ENCODE measurements at regions not wholly inside any gene's neighbourhood (a gene's known extent, or its start where the extent isn't known, plus 50 kb on each side); places are given as distances from the start of the nearest gene placed in this dataset.
"Not testable (repeated sequence)": the region's sequence is repeated elsewhere in the genome, so short reads cannot be mapped to it uniquely, and the experiment has no call there.

- DNase-seq = no peak
Observed at GRCh38 chr14:48814562-48814961, 771.6 kb downstream of the RPS29 start.

- no peak for DNase-seq
Observed at GRCh38 chr14:48805315-48805714, 780.9 kb downstream of the RPS29 start.

DNA sequence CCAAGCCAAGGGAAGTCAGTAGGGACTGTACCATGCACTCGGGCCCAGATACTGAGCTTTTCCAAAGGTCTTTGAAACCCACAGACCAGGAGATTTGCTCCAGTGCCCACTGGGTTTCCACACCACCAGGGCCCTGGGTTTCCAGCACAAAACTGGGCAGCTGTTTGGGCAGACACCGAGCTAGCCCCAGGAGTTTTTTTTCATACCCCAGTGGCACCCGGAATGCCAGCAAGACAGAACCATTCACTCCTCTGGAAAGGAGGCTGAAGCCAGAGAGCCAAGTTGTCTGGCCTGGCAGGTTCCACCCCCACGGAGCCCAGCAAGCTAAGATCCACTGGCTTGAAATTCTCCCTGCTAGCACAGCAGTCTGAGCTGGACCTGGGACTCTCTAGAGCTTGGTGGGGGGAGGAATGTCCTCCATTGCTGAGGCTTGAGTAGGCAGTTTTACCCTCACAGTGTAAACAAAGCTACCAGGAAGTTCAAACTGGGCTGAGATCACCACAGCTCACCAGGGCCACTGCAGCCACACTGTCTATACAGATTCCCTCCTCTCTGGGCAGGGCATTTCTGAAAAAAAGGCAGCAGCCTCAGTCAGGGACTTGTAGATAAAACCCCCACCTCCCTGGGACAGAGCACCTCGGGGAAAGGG lies 793.7 kb downstream of the RPS29 start:
- DNase-seq = no peak

DNA sequence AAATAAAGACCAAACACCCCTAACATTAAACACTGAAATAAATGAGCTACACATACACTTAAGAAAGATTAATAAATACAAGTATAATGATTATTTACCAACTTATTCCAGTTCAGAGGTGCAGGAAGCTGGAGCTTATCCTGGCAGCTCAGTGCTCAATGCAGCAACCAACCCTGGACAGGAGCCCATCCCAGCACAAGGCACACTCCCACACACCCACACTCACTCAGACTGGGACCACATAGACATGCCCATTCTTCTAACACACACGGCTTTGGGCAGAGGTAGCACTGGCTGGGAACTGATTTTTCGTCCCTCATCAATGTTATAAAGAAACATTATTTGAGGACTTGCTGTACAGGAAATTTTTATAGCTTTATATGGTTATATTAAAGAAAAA lies 797.4 kb downstream of the RPS29 start:
- no peak for DNase-seq

DNA sequence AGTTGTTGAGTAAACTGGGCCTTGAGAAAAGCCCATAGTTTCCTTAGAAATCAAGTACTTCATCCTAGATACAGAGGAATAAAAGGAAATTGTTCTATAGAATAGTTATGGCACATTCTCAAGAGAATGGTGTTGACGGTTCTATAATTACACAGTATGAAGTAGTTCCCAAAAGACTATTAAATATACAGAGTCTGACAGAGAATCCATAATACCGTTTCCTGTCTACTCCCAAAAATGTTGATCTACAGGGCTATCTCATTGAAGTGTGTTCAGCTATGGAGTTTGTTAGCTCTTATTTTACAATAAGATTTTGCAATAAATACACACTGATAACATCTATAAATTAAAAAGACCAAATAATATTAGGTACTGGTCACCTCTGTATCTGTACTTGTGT lies 799.7 kb downstream of the RPS29 start:
- DNase-seq = no peak

DNA sequence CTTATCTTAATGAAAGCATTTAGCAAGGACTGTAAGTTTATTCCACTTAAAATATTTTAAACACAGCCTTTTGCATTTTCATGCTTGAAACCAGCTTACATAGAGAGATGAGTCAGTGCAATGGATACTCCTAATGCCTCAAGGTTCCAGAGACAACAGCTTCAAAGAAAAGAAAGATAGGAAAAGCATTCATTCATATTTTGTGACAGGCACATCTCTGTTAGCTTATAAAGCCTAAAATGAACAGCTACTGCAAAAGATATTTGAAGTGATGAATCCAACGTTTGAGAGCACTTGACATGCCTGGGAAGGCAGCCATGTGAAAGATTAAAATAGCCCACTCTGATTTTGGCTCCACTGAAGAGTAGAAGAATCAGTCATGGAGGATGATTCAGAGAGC lies 814.5 kb downstream of the RPS29 start:
- DNase-seq = no peak

- DNase-seq = no peak
Observed at GRCh38 chr14:48751293-48751692, 834.9 kb downstream of the RPS29 start.

DNA sequence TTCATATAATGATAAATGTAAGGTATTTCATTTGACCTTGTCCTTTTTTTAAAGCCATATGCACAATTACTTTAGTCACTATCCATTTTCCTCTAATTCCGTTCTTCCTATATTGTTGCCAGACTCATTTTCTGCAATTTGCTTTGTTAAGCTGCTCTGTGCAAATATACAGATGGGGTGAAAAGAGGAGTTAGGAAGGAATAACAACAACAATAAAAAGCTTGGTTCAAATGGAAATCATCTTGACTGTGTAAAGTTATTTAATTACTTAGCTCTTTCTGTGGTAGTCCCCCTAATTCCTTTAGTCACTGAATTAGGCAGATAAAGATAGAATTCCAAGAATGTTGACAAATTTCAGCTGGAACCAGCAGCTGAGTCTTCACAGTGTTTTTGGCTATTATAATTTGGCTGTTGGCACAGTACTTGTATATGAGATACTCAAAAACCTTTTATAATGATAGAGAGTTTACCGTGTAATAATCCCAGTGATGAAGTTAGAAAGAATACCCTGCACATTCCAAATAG lies 838.0 kb downstream of the RPS29 start:
- no peak for DNase-seq

DNA sequence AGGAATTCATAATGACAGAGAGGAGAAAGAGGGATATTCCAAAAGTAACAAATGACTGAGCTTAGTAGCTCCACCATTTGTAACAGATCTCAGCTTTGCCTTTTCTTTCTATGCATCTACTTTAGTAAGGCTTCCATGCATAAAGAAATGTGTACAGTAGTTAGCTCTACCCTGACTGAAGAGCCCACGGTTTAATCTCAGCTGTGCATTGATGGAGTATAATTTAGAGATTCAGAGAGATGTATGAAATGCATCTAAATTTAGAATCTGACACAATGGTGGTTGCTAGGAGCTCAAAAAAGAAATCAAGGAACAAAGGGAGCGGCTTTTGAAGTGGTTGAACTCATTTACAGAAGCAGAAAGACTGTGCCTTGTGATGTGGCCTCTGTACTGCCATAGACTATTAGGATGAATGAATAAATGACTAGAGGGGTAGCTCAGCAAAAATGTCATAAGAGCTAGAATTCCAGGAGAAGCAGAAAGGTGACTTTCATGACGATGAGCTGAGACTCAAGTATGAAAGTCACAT lies 838.6 kb downstream of the RPS29 start:
- DNase-seq = no peak

GRCh38 chr14:48744202-48744601 lies 842.0 kb downstream of the RPS29 start:
- no peak for DNase-seq

- DNase-seq = no peak
Observed at GRCh38 chr14:48738186-48738925, 847.8 kb downstream of the RPS29 start.

- no peak for DNase-seq
Observed at GRCh38 chr14:48735607-48736006, 850.6 kb downstream of the RPS29 start.

DNA sequence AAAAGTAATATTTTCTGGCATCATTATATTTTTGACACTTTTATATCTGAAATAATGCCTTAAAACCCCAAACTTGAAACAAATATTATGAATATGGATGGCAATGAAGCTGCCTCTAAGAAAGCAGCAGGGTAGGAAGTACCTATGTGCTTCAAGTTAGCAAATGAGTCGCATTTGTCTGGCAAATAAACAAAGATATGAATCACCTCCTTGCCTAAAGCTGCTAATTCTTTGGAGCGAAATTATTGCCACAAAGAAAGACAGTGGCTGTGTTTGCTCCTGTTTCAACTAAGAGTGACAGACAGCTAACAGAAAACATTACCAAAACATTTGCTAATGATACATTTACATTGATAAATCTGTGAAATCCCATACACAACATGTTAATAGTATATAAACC lies 854.9 kb downstream of the RPS29 start:
- DNase-seq = no peak

DNA sequence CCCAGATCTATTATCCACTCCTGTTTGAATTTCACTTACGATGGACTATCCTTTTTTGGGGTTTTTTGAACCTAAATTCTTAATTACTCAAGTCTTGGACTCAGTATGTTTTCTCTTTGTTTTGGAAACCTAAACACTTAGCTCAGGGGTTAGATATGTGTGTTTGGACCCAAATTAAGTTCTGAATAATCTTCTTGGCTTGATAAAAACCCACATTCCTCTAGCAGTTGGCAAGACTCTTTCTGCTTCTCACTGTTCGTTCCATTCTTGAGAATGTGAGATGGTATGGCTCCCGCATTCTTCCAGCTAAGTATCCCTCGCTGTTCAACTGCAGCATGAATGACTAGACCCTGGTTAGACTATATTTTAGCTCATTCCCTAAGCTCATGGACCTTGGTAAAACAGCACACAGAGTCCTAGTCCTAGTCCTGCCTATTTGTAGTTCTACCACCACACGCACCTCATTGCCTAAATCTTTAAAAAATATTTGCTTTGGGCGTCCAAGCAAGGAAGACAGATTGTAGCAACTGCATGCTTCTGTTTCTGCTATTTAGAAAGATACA lies 860.0 kb downstream of the RPS29 start:
- no peak for DNase-seq

DNA sequence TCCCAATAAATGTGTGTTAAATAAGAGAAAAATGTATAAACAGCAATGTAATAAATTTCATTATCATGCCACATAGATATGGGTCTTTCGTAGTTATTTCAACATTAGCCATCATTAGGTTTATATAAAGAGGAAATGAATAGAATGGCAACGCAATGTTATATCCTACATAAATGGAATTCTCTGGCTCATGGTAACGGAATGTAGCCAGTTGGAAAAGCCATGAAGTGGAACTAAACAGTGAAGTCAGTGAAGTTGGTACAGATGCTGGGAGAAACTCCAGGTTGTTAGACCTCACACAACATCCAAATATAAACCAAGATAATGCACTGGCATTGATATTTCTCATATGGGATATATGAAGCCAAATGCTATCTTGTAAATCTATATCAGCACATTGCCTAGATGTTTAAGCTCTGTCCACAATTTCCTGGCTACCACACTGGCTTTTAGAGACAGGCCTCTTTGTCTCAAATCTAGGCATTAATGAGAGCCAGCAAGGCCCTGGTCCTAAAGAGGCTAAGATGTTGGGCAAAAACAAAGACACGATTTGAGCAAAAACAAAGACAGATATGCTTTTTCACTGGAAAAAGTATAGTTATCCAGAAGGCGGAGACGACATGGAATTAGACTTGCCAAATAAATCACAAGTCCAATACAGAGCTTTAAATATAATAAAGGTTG lies 861.0 kb downstream of the RPS29 start:
- DNase-seq = no peak

GRCh38 chr14:48723841-48724495 lies 862.2 kb downstream of the RPS29 start:
- DNase-seq = no peak

DNA sequence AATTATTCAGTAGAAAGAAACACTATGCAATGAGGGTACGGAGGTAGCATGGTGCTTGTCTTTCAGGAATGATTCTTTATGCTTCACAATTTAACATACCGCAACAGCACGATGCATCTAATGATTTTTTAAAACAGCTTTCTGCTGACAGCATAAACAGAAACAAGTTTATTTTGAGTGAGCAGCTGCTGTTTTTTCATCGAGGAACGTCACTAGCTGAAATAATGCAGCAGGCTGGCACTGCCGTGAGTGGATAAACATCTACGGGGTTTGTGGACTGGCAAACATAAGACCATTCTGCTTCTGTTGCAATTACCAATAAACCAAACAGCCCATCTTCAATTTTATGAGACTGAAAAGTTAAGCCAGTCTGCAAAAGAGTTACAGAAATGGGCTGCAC lies 871.8 kb downstream of the RPS29 start:
- DNase-seq = no peak

GRCh38 chr14:48710133-48710532 lies 876.0 kb downstream of the RPS29 start:
- DNase-seq = no peak

GRCh38 chr14:48709277-48709785 lies 876.8 kb downstream of the RPS29 start:
- no peak for DNase-seq

DNA sequence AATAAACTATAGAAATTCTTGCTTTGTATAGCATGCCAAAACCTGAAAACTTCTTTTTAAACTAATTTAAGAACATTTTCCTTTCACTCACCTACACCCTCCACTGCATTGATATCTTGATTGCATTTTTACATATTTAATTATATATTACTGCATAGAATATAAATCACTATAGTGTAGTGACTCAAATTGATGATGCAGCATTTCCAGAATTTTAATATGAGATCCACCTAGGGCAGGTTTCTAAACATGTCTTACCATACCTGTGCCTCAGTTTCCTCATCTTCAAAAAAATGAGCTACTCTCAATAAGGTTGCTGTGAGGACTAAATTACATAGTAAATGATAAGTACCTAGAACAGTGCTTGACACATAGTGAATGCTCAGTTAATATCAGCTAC lies 881.5 kb downstream of the RPS29 start:
- no peak for DNase-seq

- no peak for DNase-seq
Observed at GRCh38 chr14:48703728-48704467, 882.3 kb downstream of the RPS29 start.

DNA sequence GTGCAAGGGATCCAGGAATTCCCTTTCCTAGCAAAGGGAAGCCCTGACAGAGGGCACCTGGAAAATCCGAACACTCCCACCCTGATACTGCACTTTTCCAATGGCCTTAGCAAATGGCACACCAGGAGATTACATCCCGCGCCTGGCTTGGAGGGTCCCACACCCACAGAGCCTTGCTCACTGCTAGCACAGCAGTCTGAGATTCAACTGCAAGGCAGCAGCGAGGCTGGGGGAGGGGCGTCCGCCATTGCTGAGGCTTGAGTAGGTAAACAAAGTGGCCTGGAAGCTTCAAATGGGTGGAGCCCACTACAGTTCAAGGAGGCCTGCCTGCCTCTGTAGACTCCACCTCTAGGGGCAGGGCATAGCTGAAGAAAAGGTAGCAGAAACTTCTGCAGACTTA lies 888.8 kb downstream of the RPS29 start:
- not testable (repeated sequence) for DNase-seq

Data from KG1 (cell line).